Suprapubic skin (tissue), 4 donors: ENCODE measurements at regions not wholly inside any gene's neighbourhood (a gene's known extent, or its start where the extent isn't known, plus 50 kb on each side); places are given as distances from the start of the nearest gene placed in this dataset.
A peak's percentile ranks its signal among the peaks of the same experiment; 100 is the strongest.

Source experiments
- DNase-seq, 2 donors: peaks; one replicate each; pipeline ENCODE4 v3.0.0-alpha.2; 2019; ENCODE audit warnings: low spot score in 2 of 2
- H3K27ac ChIP-seq: fragments of 200-600 bp; sonication (generic); one replicate; pipeline ENCODE4 v1.5.1; 2019
- H3K27me3 ChIP-seq: fragments of 200-600 bp; sonication (generic); one replicate; pipeline ENCODE4 v1.5.1; 2019
- H3K36me3 ChIP-seq: fragments of 200-600 bp; sonication (generic); one replicate; pipeline ENCODE4 v1.5.1; 2019
- H3K4me1 ChIP-seq: fragments of 200-600 bp; sonication (generic); one replicate; pipeline ENCODE4 v1.5.1; 2019
- H3K4me3 ChIP-seq: fragments of 200-600 bp; sonication (generic); one replicate; pipeline ENCODE4 v1.5.1; 2019; ENCODE audit warnings: mild to moderate bottlenecking
- H3K9me3 ChIP-seq: fragments of 200-600 bp; sonication (generic); one replicate; pipeline ENCODE4 v1.5.1; 2019
- CTCF ChIP-seq, 2 donors: fragments of 200-600 bp in 1 of 2; fragments of 450-650 bp in 1 of 2; sonication (generic) in 1 of 2; IDR thresholded peaks; one replicate each; pipeline ENCODE4 v1.5.1; 2016 to 2019; ENCODE audit warnings: antibody characterized with exemption in 2 of 2, mild to moderate bottlenecking in 1 of 2, moderate library complexity in 1 of 2
- EP300 ChIP-seq: sonication (generic); formaldehyde crosslinking; IDR thresholded peaks from one replicate; pipeline ENCODE4 v1.6.1; 2017; ENCODE audit warnings: antibody characterized with exemption
- POLR2A ChIP-seq, 2 donors: fragments of 450-650 bp; IDR thresholded peaks; one replicate each; pipeline ENCODE4 v1.6.1; 2017; ENCODE audit warnings: antibody characterized with exemption in 2 of 2, mild to moderate bottlenecking in 2 of 2, moderate library complexity in 2 of 2
- POLR2AphosphoS5 ChIP-seq, 3 donors: sonication (generic); formaldehyde crosslinking; IDR thresholded peaks; one replicate each; pipeline ENCODE4 v1.6.1; 2017; ENCODE audit warnings: antibody characterized with exemption in 3 of 3
- WGBS: methylation state at CpG from one replicate; pipeline ENCODE4 v1.1.5; 2018; 5-methylcytosine and 5-hydroxymethylcytosine counted together

- no peak for TF ChIP-seq CTCF (IDR thresholded peaks at IDR 0.05)
- no peak for TF ChIP-seq EP300
- TF ChIP-seq POLR2A (IDR thresholded peaks at IDR 0.05), result no peak
- TF ChIP-seq POLR2AphosphoS5 (IDR thresholded peaks at IDR 0.05), result no peak
- no peaks in the 10 kb centered on the region for H3K27me3 ChIP-seq
- H3K36me3 ChIP-seq, result no peaks in the 10 kb centered on the region
- H3K27ac ChIP-seq, result no peak overlapping the region
- no peak for DNase-seq
- 60% methylated on average over 13 of the region's 13 CpGs for whole genome bisulfite sequencing
- peaks cover 29% of the 10 kb centered on the region for H3K4me1 ChIP-seq
- no peaks in the 10 kb centered on the region for H3K9me3 ChIP-seq
- H3K4me3 ChIP-seq, result no peak overlapping the region
These were observed 216.8 kb upstream of the ZNF32 start for GRCh38 chr10:43865265-43866135.

- H3K4me3 ChIP-seq, result no peak overlapping the region
- H3K27me3 ChIP-seq, result no peaks in the 10 kb centered on the region
- WGBS, result 78% methylated on average over 6 of the region's 6 CpGs
- DNase-seq, result no peak
- H3K27ac ChIP-seq, result peak overlapping the region; percentile 64
- no peaks in the 10 kb centered on the region for H3K36me3 ChIP-seq
- TF ChIP-seq CTCF (IDR thresholded peaks at IDR 0.05) (no peak), EP300 (no peak), POLR2A (IDR thresholded peaks at IDR 0.05) (no peak), POLR2AphosphoS5 (IDR thresholded peaks at IDR 0.05) (no peak)
- H3K4me1 ChIP-seq, result peaks cover 29% of the 10 kb centered on the region
- no peaks in the 10 kb centered on the region for H3K9me3 ChIP-seq
These were observed 216.0 kb upstream of the ZNF32 start for GRCh38 chr10:43864656-43865055.

- no peaks in the 10 kb centered on the region for H3K27me3 ChIP-seq
- 62% methylated on average over 6 of the region's 8 CpGs for WGBS
- no peak for DNase-seq
- H3K4me1 ChIP-seq, result peaks cover 29% of the 10 kb centered on the region
- H3K36me3 ChIP-seq, result no peaks in the 10 kb centered on the region
- peak in 1 of 3 donors; percentile 65 for TF ChIP-seq POLR2AphosphoS5 (IDR thresholded peaks at IDR 0.05)
- TF ChIP-seq EP300, result no peak
- peak overlapping the region; percentile 64 for H3K27ac ChIP-seq
- H3K9me3 ChIP-seq, result no peaks in the 10 kb centered on the region
- H3K4me3 ChIP-seq, result no peak overlapping the region
These were observed 215.3 kb upstream of the ZNF32 start for GRCh38 chr10:43863859-43864591.

GRCh38 chr10:43863270-43863669 lies 214.6 kb upstream of the ZNF32 start:
- WGBS, result 83% methylated on average over 6 of the region's 9 CpGs
- H3K36me3 ChIP-seq, result no peaks in the 10 kb centered on the region
- H3K27me3 ChIP-seq, result no peaks in the 10 kb centered on the region
- no peak overlapping the region for H3K4me3 ChIP-seq
- no peak for TF ChIP-seq POLR2AphosphoS5 (IDR thresholded peaks at IDR 0.05)
- no peak for TF ChIP-seq CTCF (IDR thresholded peaks at IDR 0.05)
- no peak for TF ChIP-seq EP300
- TF ChIP-seq POLR2A (IDR thresholded peaks at IDR 0.05), result no peak
- peaks cover 24% of the 10 kb centered on the region for H3K4me1 ChIP-seq
- peak overlapping the region; percentile 75 for H3K27ac ChIP-seq
- H3K9me3 ChIP-seq, result no peaks in the 10 kb centered on the region
- DNase-seq, result no peak

- no peak for DNase-seq
- Histone ChIP-seq H3K27me3 (no peaks in the 10 kb centered on the region), H3K4me3 (no peak overlapping the region), H3K27ac (peak overlapping the region; percentile 75), H3K36me3 (no peaks in the 10 kb centered on the region), H3K4me1 (peaks cover 24% of the 10 kb centered on the region), H3K9me3 (no peaks in the 10 kb centered on the region)
- 91% methylated on average over 5 of the region's 5 CpGs for WGBS
- TF ChIP-seq CTCF (IDR thresholded peaks at IDR 0.05) (no peak), POLR2A (IDR thresholded peaks at IDR 0.05) (no peak), POLR2AphosphoS5 (IDR thresholded peaks at IDR 0.05) (no peak), EP300 (no peak)
These were observed 214.1 kb upstream of the ZNF32 start for GRCh38 chr10:43862756-43863155.
